ENCODE measurements at regions not wholly inside any gene's neighbourhood (a gene's known extent, or its start where the extent isn't known, plus 50 kb on each side); places are given as distances from the start of the nearest gene placed in this dataset.

DNA sequence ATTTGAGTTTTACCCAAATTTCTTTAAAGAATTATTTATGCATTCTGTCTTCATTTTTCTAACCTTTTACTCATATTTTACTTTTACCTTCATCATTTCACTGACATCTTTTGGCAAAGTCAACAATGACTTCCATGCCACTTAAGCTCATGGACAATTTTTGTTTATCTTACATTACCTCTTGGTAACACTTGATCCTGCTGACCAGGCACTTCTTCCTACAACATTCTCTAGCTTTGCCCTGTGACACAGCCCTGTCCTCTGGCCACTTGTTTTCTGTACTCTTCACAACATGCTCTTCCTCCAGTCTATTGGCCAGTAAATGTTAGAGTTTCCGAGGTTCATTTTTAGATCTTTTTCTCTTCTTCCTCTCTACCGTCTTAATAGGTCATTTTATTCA lies 377.2 kb downstream of the SUCLA2 start:
- TF ChIP-seq CTCF (IDR thresholded peaks at IDR 0.05) (no peak), POLR2A (IDR thresholded peaks at IDR 0.05) (no peak)
